ENCODE measurements at regions not wholly inside any gene's neighbourhood (a gene's known extent, or its start where the extent isn't known, plus 50 kb on each side); places are given as distances from the start of the nearest gene placed in this dataset.

- Histone ChIP-seq H3K23me2 (ENCODE audit: insufficient read length, low read depth, low read length, poor library complexity, severe bottlenecking) (no peaks in the 10 kb centered on the region), H2BK20ac (ENCODE audit: low read depth, low read length, poor library complexity, severe bottlenecking) (no peak overlapping the region), H3T11ph (ENCODE audit: low read length) (no peak overlapping the region), H3K79me1 (ENCODE audit: insufficient read depth, low read depth, low read length, poor library complexity, severe bottlenecking) (no peaks in the 10 kb centered on the region), H2BK15ac (ENCODE audit: low read depth, low read length) (no peak overlapping the region), H2AK5ac (ENCODE audit: insufficient read length, low read length) (no peak overlapping the region), H4K20me1 (ENCODE audit: control insufficient read depth, insufficient read depth, insufficient read length) (no peaks in the 10 kb centered on the region), H3K9me3 (ENCODE audit: control insufficient read depth, low read depth, low read length) (no peaks in the 10 kb centered on the region), H3K14ac (ENCODE audit: insufficient read depth, low read length) (no peak overlapping the region), H3K18ac (ENCODE audit: insufficient read length, low read depth, low read length) (no peak overlapping the region), H3K4ac (ENCODE audit: low read depth, low read length) (no peak overlapping the region), H3K4me1 (ENCODE audit: insufficient read depth, low read length) (no peaks in the 10 kb centered on the region), H4K5ac (ENCODE audit: insufficient read length, low read depth, low read length) (no peak overlapping the region), H2BK5ac (ENCODE audit: insufficient read length, low read length) (no peak overlapping the region), H3K56ac (ENCODE audit: insufficient read length, low read depth, low read length) (no peak overlapping the region), H3K9ac (ENCODE audit: extremely low read depth, insufficient read length, low read length) (no peak overlapping the region), H2BK12ac (ENCODE audit: insufficient read length, low read depth, low read length) (no peak overlapping the region), H4K8ac (replicated peaks; ENCODE audit: insufficient read length, low read depth, low read length) (no peak overlapping the region), H4K91ac (ENCODE audit: insufficient read length, low read depth, low read length) (no peak overlapping the region), H3K4me2 (ENCODE audit: insufficient read depth, insufficient read length, low read length) (no peak overlapping the region), H3K27ac (ENCODE audit: insufficient read length, low read depth, low read length) (no peak overlapping the region), H3K79me2 (ENCODE audit: insufficient read depth, low read length) (no peaks in the 10 kb centered on the region), H2AFZ (ENCODE audit: low read length) (no peak overlapping the region), H2BK120ac (ENCODE audit: low read depth, low read length, poor library complexity, severe bottlenecking) (no peak overlapping the region), H3K23ac (ENCODE audit: insufficient read length, low read depth, low read length) (no peak overlapping the region), H3K27me3 (ENCODE audit: insufficient read depth, low read length) (no peaks in the 10 kb centered on the region)
- H3K27ac Mint-ChIP-seq: no peak overlapping the region; a peak in 1 of 7 replicates
- H3K36me3 Mint-ChIP-seq (ENCODE audit: insufficient read depth in 1 of 3, low read depth in 3 of 3): no peaks in the 10 kb centered on the region
- TF ChIP-seq CTCF (conservative IDR thresholded peaks at IDR 0.05): no peak
- H3K4me3 Mint-ChIP-seq: no peak overlapping the region
- no peak for DNase-seq
- no peaks in the 10 kb centered on the region for H3K27me3 Mint-ChIP-seq (ENCODE audit: low read depth)
- H3K9me3 Mint-ChIP-seq: no peaks in the 10 kb centered on the region
- no CpG with 5 or more reads among the region's 6 CpGs for WGBS (ENCODE audit: extremely low coverage, insufficient read length, low lambda C conversion rate)
- H3K4me1 Mint-ChIP-seq: peaks cover 13% of the 10 kb centered on the region in 2 experiments
These were observed 65.4 kb downstream of the NKX6-1 start for GRCh38 chr4:84433633-84434222.
